PFSK-1 (cell line): ENCODE measurements at regions not wholly inside any gene's neighbourhood (a gene's known extent, or its start where the extent isn't known, plus 50 kb on each side); places are given as distances from the start of the nearest gene placed in this dataset.

Experiments
- POLR2AphosphoS5 ChIP-seq: IDR thresholded peaks from 2 replicates; pipeline ENCODE4 v1.6.1; 2012; ENCODE audit warnings: low read depth, mild to moderate bottlenecking, control low read depth, low read length, moderate library complexity
- SIN3A ChIP-seq: IDR thresholded peaks from 2 replicates; pipeline ENCODE4 v1.6.1; 2012; ENCODE audit warnings: mild to moderate bottlenecking, low read length, moderate library complexity, borderline replicate concordance; ENCODE audit not compliant: insufficient read depth
- TF ChIP-seq, protein P1 (sequence below), 2 experiments: IDR thresholded peaks; 2 replicates each; pipeline versions ENCODE4 v1.6.1 to v1.8.0; 2011 to 2012; ENCODE audit warnings: low read depth in 2 of 2, low read length in 2 of 2, control low read depth in 1 of 2, inconsistent platforms in 1 of 2, mild to moderate bottlenecking in 1 of 2, moderate library complexity in 1 of 2; ENCODE audit not compliant: insufficient read depth in 1 of 2

DNA sequence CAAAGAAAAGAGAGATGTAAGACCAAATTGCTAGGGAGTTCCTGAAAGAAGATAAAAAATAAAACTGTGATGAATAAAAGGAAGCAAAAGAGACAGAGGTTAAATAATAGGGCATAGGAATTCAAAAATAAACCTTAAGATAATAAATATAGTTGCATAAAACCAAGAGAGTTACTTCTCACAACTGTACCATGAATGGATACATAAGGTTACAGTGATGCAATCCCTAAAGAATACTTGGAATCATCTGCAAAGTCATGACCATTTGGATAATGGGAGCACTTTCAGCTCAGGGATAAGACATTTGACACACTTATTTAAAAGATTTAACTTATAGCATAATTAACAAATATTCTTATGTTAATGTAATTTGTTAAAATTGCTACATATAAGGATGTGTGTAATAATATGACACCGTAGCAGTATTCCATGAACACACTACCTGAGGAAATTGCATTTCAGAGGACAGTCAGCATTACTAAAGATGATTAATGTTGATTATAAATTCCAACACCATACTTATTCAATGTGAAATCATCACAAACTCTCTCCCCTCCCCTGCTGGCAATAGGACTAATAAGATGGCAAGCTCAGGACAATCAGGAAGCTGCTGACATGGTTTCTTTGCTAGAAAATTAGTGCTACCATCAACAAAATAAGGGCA, 202.1 kb upstream of the AKR1E2 start:
- TF ChIP-seq SIN3A (no peak), POLR2AphosphoS5 (no peak)
- TF ChIP-seq, protein P1, sequence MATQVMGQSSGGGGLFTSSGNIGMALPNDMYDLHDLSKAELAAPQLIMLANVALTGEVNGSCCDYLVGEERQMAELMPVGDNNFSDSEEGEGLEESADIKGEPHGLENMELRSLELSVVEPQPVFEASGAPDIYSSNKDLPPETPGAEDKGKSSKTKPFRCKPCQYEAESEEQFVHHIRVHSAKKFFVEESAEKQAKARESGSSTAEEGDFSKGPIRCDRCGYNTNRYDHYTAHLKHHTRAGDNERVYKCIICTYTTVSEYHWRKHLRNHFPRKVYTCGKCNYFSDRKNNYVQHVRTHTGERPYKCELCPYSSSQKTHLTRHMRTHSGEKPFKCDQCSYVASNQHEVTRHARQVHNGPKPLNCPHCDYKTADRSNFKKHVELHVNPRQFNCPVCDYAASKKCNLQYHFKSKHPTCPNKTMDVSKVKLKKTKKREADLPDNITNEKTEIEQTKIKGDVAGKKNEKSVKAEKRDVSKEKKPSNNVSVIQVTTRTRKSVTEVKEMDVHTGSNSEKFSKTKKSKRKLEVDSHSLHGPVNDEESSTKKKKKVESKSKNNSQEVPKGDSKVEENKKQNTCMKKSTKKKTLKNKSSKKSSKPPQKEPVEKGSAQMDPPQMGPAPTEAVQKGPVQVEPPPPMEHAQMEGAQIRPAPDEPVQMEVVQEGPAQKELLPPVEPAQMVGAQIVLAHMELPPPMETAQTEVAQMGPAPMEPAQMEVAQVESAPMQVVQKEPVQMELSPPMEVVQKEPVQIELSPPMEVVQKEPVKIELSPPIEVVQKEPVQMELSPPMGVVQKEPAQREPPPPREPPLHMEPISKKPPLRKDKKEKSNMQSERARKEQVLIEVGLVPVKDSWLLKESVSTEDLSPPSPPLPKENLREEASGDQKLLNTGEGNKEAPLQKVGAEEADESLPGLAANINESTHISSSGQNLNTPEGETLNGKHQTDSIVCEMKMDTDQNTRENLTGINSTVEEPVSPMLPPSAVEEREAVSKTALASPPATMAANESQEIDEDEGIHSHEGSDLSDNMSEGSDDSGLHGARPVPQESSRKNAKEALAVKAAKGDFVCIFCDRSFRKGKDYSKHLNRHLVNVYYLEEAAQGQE (IDR thresholded peaks at IDR 0.05; ENCODE audit: insufficient read depth in 1 of 2, low read depth in 2 of 2, low read length in 2 of 2), result no peak
